ENCODE measurements at regions not wholly inside any gene's neighbourhood (a gene's known extent, or its start where the extent isn't known, plus 50 kb on each side); places are given as distances from the start of the nearest gene placed in this dataset. TPM values are rescaled to one million over a fixed set of nuclear protein-coding genes. Genes with fewer than 3 reads are reported as not detected.

- DNase-seq = no peak
These were observed 97.6 kb upstream of the DACH1 start for GRCh38 chr13:71964491-71965100.

GRCh38 chr13:71962735-71963134 lies 95.7 kb upstream of the DACH1 start:
- DNase-seq = no peak

GRCh38 chr13:71962126-71962525 lies 95.1 kb upstream of the DACH1 start:
- DNase-seq = no peak

DNA sequence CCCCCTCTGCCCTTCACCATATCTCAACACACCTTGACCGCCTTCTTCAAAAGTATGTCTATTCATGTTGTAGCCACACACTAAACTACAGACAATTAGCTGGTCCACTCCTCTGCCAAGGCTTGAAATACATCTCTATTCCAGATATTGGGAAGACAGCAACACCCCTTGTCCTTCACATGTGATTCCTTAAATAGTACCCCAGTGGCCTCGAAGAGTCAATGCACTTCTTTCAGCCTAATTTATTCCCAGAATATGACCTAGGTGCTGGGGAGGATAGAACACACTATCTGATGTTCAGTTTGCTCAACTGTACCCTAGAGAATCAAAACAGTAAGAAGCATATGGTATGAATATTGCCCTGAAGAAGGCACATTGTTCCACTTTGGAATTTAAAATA lies 82.4 kb upstream of the DACH1 start:
- DNase-seq = no peak

- no peak for DNase-seq
These were observed 72.2 kb upstream of the DACH1 start for GRCh38 chr13:71939186-71939585.

DNA sequence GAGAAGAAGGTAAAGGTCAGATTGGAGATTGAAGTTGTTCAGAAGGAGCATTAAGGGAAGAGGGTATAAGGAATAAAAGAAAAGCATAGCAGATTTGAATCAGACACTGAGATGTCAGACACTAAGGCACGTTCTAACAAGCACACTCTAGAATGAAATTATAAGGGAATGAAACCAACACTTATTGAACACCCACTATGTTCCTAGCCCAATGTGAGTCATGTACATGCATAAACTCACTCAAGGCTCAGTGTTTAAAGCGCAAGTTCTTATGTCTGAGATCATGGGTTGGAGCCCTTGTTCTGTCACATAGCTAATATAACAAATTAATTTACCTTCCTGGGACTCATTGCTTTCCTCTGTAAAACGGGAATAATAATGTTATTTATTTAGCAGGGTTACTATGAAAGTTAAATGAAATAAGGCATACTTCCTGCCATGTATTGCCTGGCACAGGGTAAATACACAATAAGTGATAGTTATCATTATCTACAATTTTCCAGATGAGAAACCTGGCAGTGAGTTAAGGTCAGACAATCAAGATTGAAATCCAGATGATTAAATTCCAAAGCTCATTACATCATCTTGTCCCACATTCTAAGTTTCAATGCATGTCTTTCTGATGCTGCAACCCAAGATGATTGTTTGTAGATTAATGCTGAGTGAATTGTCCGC lies 68.3 kb upstream of the DACH1 start:
- DNase-seq = no peak

DNA sequence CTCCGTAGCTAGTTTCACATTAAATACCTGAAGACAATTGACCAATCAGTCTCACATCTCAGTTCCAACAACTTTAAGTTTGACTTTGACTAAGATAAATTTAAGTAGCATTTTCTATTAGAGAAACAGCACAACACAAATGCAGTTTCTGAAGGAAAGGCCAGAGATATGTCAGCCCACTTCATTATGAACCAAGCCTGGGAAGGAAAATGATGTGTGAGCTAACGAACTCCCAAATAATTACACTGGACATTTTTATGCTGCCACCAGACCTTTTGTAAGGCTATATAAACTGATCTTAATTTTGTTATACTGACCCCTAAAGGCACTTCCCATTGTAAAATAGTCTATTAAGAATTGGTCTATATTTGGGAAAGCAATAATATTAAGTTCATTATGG lies 57.9 kb upstream of the DACH1 start:
- no peak for DNase-seq

- DNase-seq = no peak
These were observed 55.2 kb upstream of the DACH1 start for GRCh38 chr13:71922194-71922593.

Small RNA genes in the stretch of these regions (small RNA-seq; reads per million reads assigned to genes)
- gene RF00263 (ENCODE audit: low replicate concordance) (not detected), gene RF00411 (ENCODE audit: low replicate concordance) (0.07 reads per million), gene RF00440 (ENCODE audit: low replicate concordance) (not detected), gene RF02271 (ENCODE audit: low replicate concordance) (not detected), gene RPL18AP17 (ENCODE audit: low replicate concordance) (not detected)
